ENCODE measurements at regions not wholly inside any gene's neighbourhood (a gene's known extent, or its start where the extent isn't known, plus 50 kb on each side); places are given as distances from the start of the nearest gene placed in this dataset.

GRCh38 chr2:82507657-82508056 lies 1951.4 kb downstream of the SUCLG1 start:
- TF ChIP-seq CREB1 (IDR thresholded peaks at IDR 0.05; ENCODE audit: low read depth) (no peak), MAX (IDR thresholded peaks at IDR 0.05) (no peak), USF1 (IDR thresholded peaks at IDR 0.05) (no peak), EGR1 (IDR thresholded peaks at IDR 0.05) (no peak), YY1 (IDR thresholded peaks at IDR 0.05; ENCODE audit: low read depth) (no peak), REST (IDR thresholded peaks at IDR 0.05; ENCODE audit: low read depth) (no peak)

GRCh38 chr2:82501217-82501616 lies 1957.9 kb downstream of the SUCLG1 start:
- TF ChIP-seq TCF12 (IDR thresholded peaks at IDR 0.05; ENCODE audit: low read depth): no peak
- no peak for TF ChIP-seq ZBTB7A (IDR thresholded peaks at IDR 0.05; ENCODE audit: low read depth)
- TF ChIP-seq EGR1 (IDR thresholded peaks at IDR 0.05): no peak
- no peak for TF ChIP-seq NFIC (IDR thresholded peaks at IDR 0.05)
- TF ChIP-seq CREB1 (IDR thresholded peaks at IDR 0.05; ENCODE audit: low read depth): no peak
- TF ChIP-seq EP300 (IDR thresholded peaks at IDR 0.05; ENCODE audit: borderline replicate concordance): no peak
- no peak for TF ChIP-seq TEAD4 (IDR thresholded peaks at IDR 0.05)
- TF ChIP-seq CEBPB (IDR thresholded peaks at IDR 0.05): no peak
- TF ChIP-seq FOXM1 (IDR thresholded peaks at IDR 0.05; ENCODE audit: borderline replicate concordance, low read depth): no peak
- no peak for TF ChIP-seq YY1 (IDR thresholded peaks at IDR 0.05; ENCODE audit: low read depth)
- no peak for TF ChIP-seq REST (IDR thresholded peaks at IDR 0.05; ENCODE audit: low read depth)
- TF ChIP-seq RAD21 (IDR thresholded peaks at IDR 0.05; ENCODE audit: low read depth): no peak
- no peak for TF ChIP-seq TAF1 (IDR thresholded peaks at IDR 0.05; ENCODE audit: low read depth)
- no peak for TF ChIP-seq USF1 (IDR thresholded peaks at IDR 0.05)

- no peak for TF ChIP-seq TAF1 (IDR thresholded peaks at IDR 0.05; ENCODE audit: low read depth)
- no peak for TF ChIP-seq MAX (IDR thresholded peaks at IDR 0.05)
- no peak for TF ChIP-seq TCF12 (IDR thresholded peaks at IDR 0.05; ENCODE audit: low read depth)
- no peak for TF ChIP-seq FOXM1 (IDR thresholded peaks at IDR 0.05; ENCODE audit: borderline replicate concordance, low read depth)
- no peak for TF ChIP-seq RAD21 (IDR thresholded peaks at IDR 0.05; ENCODE audit: low read depth)
- no peak for TF ChIP-seq YY1 (IDR thresholded peaks at IDR 0.05; ENCODE audit: low read depth)
- TF ChIP-seq NFIC (IDR thresholded peaks at IDR 0.05): no peak
- no peak for TF ChIP-seq REST (IDR thresholded peaks at IDR 0.05; ENCODE audit: low read depth)
- TF ChIP-seq EGR1 (IDR thresholded peaks at IDR 0.05): no peak
- TF ChIP-seq EP300 (IDR thresholded peaks at IDR 0.05; ENCODE audit: borderline replicate concordance): no peak
- TF ChIP-seq USF1 (IDR thresholded peaks at IDR 0.05): no peak
Observed at GRCh38 chr2:82498777-82499443, 1960.2 kb downstream of the SUCLG1 start.

GRCh38 chr2:82494739-82495138 lies 1964.3 kb downstream of the SUCLG1 start:
- TF ChIP-seq EP300 (IDR thresholded peaks at IDR 0.05; ENCODE audit: borderline replicate concordance) (no peak), NFIC (IDR thresholded peaks at IDR 0.05) (no peak), REST (IDR thresholded peaks at IDR 0.05; ENCODE audit: low read depth) (no peak), FOXM1 (IDR thresholded peaks at IDR 0.05; ENCODE audit: borderline replicate concordance, low read depth) (no peak), CEBPB (IDR thresholded peaks at IDR 0.05) (no peak), YY1 (IDR thresholded peaks at IDR 0.05; ENCODE audit: low read depth) (no peak), EGR1 (IDR thresholded peaks at IDR 0.05) (no peak), RAD21 (IDR thresholded peaks at IDR 0.05; ENCODE audit: low read depth) (no peak), CREB1 (IDR thresholded peaks at IDR 0.05; ENCODE audit: low read depth) (no peak), TEAD4 (IDR thresholded peaks at IDR 0.05) (no peak), TCF12 (IDR thresholded peaks at IDR 0.05; ENCODE audit: low read depth) (no peak), MAX (IDR thresholded peaks at IDR 0.05) (no peak)
